ENCODE measurements at regions not wholly inside any gene's neighbourhood (a gene's known extent, or its start where the extent isn't known, plus 50 kb on each side); places are given as distances from the start of the nearest gene placed in this dataset.

DNA sequence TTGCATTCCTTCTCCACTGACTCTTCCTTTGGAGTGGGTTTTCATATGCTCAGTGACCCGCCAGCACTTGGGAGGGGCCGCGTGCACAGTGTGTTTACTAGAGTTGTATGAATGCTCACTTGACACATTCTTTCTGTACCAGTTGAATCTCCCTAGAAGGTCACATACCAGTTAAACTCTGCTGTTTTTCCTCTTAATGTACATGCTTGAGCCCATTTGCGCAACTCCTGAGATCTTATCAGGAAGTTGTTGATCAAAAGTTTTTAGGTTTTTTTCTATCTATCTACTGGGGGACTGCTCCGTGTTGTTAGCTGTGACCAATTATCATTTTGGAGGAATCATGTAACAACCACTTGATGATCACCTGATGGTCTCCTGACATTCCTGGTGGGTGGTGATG, 392.7 kb downstream of the CDH9 start:
- TF ChIP-seq HDAC6 (IDR thresholded peaks at IDR 0.05; ENCODE audit: low read depth, low read length) = no peak
- TF ChIP-seq, protein P1, sequence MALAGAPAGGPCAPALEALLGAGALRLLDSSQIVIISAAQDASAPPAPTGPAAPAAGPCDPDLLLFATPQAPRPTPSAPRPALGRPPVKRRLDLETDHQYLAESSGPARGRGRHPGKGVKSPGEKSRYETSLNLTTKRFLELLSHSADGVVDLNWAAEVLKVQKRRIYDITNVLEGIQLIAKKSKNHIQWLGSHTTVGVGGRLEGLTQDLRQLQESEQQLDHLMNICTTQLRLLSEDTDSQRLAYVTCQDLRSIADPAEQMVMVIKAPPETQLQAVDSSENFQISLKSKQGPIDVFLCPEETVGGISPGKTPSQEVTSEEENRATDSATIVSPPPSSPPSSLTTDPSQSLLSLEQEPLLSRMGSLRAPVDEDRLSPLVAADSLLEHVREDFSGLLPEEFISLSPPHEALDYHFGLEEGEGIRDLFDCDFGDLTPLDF (CRISPR knock-in tag; IDR thresholded peaks at IDR 0.05) = no peak
